H4 (cell line): ENCODE measurements at regions not wholly inside any gene's neighbourhood (a gene's known extent, or its start where the extent isn't known, plus 50 kb on each side); places are given as distances from the start of the nearest gene placed in this dataset.

Experiments used
- DNase-seq: peaks from one replicate; pipeline ENCODE4 v3.0.0-alpha.2; 2015; ENCODE audit warnings: low spot score

DNA sequence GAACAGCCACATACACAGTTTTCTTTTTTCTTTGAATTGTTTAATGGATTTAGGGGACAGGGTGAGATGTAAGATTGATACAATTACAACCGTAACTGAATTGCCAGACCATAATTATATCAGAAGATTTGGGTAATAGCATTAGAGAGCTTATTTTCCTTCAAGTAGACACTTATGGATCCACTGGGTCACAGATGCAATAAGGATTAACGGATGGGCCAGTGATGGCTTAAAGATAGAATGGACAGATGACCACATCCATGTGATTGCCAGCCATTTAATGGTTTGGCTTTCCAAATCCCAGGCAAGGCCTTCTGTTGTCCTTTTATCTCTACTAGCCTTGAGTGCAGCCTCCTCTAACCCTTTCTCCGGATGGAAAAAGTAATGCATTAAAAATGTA lies 94.7 kb upstream of the NUDT12 start:
- no peak for DNase-seq

DNA sequence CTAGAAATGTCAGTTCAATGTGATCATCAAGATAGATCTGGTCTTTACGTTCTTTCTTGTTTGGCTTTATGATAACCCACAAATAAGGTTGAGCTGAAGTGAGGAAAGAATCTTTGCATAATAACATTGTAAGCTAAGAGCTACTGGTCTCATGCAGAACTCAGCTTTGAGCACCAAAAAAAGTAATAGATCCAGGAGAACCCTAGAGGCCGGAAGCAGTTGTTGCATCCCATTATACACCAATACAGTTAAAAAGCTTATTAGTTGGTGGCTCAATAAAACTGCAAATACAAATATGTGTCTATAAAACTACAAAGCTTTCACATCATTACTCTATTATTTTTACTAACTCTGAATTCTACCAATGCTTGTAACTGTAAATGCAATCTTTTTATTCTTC lies 85.5 kb upstream of the NUDT12 start:
- DNase-seq, result no peak

DNA sequence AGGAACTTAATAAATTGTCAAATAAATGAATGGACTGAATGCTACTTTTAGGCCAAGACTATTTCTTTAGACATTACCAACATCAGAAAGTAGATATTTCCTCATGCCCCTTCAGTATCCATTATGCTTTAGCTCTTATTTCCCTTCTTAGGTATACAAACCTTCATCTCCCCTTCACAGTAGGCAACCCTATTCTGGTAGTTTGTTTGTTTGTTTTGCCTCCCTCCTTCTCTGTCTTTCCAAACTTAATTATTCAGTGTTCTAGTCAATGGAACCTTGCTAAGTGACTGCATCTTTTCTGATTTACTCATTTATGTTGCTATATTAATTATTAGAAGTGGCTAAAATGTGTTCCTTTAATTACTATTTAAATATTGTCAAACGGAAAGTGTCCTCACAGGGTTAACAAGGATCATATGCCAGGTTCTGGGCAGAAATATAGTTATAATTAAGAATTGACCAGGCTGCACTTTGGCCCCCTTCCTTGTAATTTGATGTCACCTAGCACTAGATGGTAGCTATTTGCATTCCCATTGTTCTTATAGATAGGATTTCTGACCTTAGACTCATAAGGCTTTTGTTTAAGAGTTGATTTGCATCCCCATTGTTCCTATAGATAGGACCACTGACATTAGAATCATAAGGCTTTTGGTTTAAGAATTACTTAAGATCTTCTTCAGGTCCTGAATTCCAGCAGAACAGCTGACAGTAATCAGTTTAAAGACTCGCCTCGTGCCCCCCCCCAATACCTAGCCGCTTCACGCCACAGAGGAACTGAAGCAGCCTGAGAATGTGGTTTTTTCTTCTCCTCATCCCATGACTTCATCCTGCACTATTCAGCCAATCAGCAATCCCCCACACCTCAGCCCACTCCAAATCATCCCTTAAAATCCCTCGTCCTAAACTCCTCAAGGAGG lies 84.4 kb upstream of the NUDT12 start:
- DNase-seq, result no peak

DNA sequence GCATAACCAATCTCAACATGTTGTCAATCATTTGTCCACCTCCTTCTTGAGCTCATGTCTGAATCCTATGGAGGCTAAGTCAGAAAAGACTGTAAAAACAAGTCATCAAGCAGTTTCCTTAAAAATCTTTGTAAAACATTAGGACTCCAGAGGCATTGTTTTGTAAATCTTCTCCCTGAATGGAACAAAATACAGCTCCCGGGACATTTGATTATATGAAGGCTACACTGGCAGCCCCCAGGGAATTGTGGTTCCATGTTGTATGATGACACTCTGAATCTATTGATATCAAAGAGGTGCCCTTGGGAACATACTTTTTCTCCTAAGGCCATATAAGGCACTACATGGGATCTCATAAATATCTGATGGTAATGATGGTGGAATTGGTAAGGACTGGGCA lies 83.2 kb upstream of the NUDT12 start:
- DNase-seq, result no peak

DNA sequence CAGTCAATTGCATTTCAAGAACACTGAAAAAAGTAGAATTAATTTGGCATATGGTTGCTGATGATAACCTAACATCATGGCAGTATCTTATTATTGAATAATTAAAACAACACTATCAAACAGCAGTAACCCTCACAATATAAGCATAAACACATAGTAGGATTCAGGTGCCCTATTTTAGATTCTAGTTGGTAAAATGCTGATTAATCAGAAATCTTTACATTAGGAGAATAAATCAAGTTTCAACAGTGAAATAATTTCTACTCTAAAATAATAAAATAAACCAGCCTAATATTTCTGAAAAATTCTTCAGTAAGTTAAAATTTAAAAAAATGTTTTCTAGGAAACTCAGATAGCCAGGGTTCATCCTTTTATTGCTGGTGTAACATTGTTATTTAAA lies 76.4 kb upstream of the NUDT12 start:
- DNase-seq, result no peak

DNA sequence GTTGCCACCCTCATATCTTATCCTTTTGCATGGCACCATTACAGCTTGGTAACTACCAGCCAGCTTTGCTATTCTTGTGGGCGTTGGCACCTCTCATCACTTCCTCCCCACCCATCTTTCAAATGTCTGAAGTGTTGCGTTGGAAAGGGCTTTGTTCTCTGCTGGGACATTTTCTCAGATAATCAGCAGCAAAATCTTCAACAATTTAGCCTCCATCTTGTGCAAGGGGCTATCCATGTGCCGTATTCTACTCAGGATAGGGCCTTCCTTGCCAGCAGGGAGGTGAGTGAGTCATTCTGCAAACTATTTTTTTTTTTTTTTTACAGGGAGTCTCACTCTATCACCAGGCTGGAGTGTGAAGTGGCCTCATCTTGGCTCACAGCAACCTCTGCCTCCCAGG lies 62.1 kb upstream of the NUDT12 start:
- peak; percentile 61 for DNase-seq

DNA sequence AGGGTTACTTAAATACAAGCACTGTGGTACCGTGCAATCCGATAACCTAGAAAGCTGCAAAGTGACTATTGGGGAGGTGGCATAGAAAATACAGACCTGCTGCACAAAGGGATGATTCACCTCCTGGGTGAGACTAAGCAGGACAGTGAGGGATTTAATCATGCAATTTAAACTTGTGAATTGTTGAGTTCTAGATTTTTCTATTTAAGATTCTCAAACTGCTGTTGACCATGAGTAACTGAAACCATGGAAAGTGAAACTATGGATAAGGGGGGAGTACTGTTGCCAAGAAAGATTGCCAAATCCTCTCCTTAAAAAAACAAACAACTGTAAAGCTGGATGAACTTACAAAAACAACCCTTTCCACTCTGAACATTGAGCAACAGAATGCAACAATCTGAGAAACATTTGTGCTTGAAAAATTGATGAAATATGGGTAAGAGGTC lies 61.5 kb upstream of the NUDT12 start:
- DNase-seq, result peak; percentile 66

DNA sequence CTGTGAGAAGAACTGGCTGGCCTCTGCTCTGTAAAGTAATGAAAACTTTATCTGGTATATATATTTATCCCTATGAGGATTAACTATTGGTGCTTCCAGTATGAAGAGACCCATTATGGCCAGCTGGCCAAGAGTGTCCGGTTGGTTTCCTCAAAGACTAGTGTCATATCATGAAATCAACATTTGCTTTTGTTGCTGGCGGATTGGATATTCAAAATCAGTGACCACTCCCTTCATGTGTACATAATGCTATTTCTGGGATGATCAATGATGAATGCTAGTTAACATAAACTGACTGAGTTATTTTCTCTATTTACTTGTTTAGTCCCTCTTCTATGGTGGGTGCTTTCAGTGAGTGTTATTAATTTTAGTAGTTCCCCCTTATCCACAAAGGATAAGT lies 60.8 kb upstream of the NUDT12 start:
- DNase-seq, result no peak

DNA sequence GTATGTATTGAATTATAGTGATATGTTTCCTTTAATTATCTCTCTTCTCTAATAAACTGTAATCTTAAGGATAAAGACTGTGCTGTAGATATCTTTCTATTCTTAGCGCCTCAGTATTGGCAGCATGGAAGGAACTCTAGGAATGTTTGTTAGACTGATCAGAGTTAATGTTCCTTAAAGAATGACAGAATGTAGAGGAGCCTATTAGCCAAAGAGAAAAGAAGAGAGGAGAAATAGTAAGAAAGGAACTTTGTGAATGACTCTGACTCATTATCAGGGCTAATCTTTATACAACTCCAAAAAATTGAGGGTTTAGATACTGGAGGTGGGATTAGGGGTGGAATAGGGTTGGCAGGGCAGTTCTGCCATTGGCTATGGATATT lies 59.0 kb upstream of the NUDT12 start:
- DNase-seq, result no peak

DNA sequence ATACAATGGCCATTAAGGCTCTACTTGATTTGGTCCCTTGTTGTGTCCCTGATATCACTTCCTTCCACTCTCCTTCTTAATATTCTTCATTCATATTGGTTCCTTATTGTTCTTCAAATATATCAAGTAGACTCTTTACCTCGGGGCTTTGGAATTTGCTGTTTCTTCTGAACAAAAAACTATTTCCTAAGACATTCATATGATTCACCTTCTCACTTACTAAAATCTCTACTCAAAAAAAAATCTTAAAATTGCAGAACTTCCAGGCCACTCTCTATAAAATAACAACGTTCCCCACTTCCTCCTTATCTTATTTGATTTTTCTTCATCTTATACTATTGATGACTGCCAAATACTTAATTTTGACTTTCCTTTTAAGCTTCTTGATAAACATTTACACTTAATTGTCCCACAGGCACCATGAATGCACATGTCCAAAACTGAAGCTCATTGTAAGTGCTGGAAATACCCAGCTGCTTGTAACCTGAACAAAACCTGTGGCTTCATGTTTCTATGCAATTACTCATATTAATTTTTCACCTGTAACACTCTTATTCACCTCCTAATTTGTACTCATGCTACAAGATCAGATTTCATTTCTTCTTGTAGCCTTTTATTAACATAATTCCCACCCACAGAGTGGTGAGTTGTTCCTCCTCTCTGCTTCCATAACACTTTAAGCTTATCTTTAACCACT lies 58.4 kb upstream of the NUDT12 start:
- no peak for DNase-seq

DNA sequence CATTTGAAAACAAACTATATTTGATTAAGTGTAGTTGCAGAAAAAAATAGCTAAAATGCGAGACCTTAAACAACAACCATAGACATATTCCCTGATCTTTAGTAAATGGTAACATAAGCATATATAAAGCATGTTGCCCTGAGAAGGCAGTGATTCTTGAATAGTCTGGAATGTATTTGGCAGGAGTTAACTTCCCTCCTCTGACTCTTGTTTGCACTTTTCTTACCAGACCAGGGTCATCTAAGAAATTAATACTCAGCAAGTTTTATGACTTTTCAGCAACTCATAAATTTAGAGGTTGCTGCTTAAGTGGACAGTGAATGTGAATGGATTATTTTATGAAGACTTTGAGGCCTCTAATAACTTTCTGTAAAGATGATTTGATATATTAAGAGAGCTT lies 55.3 kb upstream of the NUDT12 start:
- DNase-seq, result no peak

DNA sequence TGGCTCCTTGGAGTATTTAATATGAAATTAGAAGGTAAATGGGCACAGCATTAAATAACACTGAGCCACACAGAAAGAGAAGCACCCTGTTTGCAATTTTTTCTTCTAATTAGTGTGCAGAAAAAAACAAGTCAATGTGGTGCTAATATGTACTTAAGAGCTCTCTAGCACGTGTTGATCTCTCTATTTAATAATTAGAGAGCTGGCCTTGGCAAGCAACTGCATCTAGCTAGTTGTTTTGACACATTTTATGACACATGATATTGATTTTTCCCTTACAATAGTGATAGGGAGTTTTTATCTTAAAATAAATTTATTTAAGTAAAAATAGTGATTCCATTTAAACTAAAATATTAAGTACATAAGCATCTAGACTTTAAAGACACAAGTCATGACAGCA lies 54.5 kb upstream of the NUDT12 start:
- DNase-seq, result no peak

DNA sequence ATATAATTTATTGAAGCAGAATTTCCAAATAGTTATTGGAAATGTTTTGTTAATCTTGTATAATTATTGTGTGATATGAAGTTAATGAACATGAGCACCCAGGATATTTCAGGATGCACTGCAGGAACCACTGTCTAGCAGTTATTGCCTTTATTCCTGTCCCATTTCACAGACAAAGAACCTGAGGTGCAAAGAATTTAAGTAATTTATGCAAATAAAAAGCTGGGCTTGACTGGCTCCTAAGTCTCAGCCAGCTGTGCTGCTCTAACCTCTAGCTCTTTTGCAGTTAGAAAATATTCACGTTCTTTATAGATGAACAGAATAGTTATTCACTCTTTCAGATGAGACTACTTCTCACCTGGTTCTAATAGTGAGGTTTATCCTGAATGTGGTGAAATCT lies 50.0 kb upstream of the NUDT12 start:
- DNase-seq, result no peak
